Kidney tubule cell (primary cell): ENCODE measurements at regions not wholly inside any gene's neighbourhood (a gene's known extent, or its start where the extent isn't known, plus 50 kb on each side); places are given as distances from the start of the nearest gene placed in this dataset.

Source experiments
- DNase-seq: peaks from one replicate; pipeline ENCODE4 v3.0.0-alpha.2; 2018; ENCODE audit warnings: low spot score

DNA sequence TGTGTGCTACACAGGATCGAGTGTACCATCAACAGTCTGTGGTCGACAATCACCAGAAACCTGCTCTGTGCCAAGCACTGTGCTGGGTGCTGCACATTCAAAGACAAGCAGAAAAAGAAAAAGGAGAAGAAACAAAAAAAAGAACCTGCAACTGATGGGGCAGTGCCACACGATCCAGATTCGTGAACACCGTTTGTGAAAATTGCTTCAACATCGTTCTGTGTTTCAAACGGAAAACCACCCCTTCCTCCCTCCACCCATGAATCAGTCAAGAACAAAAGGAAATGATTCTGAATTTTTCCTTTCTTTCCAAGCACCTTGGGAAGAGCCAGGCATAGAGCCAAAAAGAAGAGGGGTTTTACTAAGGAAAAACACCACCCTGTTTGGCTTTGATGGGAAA is 129.2 kb upstream of the ARID1B start:
- DNase-seq = no peak

DNA sequence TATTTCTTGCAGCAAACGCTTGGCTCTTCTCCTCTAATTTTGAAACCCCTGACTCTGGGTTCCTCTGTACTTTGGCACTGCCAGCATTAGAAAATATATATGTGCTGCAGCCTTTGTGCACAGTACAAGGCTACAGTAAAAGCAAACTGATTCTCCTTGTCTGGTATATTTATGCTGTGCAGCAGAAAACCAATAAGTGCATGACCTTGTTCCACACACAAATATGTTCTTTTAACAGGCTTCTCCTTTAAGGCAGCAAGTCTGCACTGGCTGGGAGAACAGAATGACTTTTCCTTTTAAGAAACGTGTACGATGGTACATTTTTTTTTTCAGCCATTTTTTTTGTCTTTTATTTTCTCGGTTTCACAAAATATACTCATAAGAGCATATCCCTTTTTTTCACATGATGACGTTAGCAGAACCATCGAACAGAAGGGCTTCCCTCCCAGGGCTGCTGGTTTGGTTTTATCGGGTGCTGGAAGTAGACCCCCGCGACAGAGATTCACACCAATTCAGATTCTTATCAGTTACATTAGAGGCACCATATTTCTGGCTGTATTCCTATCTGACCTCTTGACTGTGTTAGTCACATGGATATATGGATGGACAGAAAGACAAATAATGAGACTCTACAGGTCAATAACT is 129.9 kb upstream of the ARID1B start:
- DNase-seq = no peak

DNA sequence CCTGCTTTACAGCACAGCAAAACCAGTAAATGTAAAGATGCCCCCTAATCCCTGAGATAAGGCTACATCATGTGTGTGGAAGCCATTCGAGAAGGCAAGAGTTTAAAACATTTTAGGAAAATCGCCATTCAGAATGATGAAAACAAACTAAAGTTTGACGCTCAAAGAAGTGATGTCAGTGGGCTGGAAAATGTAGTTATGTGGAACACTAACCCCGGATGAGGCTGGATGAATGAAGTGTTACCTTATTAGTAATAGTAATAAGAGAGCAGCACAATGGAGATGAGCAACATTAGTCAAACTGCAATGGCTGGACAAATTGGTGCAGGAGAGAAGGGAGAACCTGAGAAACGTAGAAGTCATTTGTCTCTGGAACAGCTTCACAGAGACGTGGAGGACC is 130.7 kb upstream of the ARID1B start:
- no peak for DNase-seq

DNA sequence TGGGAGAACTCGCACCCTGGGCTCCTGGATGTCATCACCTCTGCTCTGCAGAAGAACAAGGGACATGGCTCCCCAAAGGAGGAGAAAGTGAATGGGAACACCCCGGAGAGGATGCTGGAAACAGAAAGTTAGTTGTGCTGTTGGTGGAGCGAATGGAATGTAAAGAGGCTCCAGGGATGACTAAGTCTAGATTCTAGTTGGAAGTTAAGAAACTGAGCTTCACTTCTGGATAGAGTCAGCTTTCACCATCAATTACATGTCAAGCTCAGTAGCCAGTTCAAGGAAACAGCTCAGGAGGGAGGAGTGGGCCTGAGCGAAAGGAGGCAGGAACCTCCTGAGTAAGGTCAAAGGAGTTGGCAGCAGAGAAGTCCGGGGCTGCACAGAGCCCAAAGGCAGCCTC is 132.1 kb upstream of the ARID1B start:
- no peak for DNase-seq

DNA sequence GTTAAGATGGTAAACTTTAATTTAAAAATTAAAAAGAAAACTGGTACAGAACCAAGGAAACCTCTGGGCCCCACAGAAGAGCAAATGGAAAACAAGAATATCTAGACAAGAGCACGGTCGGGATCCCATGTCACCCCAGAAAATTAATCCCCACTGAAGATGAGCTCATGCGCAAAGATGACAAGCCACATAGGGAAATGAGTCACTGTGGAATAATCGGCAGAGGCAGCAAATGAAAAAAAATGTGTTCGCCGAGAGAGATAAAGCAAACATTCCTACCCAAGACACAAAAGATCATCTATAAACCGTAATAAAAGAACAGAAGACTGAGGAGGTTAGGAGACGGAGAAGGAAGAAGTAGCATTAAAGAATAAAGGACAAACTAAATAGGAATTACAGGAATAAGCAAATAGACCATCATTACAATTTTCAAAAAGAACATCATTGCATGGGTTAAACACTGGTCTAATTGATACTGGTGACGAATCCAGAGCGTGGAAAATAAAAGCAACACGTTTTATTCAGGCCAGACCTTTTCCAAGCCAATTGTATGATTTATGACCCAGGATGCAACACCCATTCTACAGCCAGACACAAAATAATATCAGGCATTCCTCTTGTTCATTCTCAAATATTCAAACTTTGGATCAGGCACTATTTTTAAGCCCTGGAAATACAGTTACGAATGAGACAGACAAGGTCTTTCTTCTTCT is 138.0 kb upstream of the ARID1B start:
- DNase-seq = no peak

DNA sequence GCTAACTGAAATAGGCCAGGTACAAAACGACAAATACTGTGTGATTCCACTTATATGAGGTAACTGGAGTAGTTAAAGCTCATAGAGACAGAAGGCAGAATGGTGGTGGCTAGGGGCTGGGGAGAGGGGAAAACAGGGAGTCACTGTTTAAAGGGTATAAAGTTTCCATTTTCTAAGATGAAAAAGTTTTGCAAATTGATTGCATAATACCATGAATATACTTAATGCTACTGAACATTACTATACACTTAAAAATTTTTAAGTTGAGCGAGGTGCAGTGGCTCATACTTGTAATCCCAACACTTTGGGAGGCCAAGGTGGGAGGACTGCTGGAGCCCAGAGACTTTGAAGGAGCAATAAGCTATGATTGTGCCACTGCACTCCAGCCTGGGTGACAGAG is 138.6 kb upstream of the ARID1B start:
- no peak for DNase-seq

DNA sequence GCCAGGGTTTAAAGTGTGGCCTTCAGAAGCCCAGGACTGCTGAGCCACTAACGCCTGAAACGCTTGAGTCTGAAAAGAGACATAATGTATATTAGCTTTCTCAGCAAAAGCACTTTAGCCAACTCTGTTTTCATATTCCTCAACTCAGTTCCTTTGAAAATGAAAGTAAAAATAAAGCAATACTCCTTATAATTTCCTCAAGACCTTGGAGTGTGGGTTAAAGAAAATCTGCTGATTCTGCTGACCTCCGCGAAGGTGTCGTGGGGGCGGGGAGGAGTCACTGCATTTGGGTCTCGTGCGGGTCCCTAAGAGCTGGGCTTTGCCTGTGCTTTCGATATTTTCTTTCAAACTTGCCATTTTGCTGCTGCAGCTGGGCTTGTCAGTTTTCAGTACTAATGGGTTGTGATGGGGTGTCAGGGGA is 142.2 kb upstream of the ARID1B start:
- no peak for DNase-seq

DNA sequence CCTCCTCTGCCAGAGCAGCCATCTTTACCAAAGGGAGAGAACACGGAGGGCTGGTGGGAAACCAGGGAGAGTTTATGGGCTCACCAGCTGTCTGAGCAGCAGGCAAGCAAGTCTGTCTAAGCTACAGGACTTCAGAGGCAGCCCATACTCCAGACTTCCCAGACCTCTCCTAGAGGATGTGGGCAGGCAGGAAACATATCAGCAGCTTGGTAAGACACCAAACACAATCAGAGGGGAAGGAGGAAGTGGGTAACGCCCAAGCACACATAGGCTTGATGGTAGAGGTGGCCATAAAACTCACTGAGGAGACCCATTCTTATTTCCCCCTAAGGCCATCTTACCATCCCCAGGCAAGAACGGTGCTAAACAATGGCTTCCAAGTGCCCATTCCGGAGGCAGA is 143.1 kb upstream of the ARID1B start:
- DNase-seq = no peak

DNA sequence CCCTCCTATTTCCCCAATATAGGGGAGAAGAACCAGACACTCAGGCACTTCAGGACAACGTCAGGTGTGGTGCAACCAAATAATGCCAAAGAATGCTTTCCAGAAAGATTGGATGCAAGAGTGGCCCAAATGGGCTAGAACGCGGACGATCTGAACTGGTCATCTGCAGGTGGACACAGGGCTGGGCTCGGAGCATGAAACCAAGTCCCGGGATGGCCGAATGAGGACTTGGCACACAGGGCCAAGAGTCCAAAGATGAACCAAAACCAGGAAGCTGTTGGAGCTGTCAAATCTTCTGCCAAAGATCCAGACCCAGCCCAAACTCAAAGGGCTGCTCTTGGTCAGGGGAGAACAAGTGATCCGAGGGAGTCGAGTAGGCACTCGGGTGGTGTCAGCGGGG is 143.9 kb upstream of the ARID1B start:
- DNase-seq = no peak

DNA sequence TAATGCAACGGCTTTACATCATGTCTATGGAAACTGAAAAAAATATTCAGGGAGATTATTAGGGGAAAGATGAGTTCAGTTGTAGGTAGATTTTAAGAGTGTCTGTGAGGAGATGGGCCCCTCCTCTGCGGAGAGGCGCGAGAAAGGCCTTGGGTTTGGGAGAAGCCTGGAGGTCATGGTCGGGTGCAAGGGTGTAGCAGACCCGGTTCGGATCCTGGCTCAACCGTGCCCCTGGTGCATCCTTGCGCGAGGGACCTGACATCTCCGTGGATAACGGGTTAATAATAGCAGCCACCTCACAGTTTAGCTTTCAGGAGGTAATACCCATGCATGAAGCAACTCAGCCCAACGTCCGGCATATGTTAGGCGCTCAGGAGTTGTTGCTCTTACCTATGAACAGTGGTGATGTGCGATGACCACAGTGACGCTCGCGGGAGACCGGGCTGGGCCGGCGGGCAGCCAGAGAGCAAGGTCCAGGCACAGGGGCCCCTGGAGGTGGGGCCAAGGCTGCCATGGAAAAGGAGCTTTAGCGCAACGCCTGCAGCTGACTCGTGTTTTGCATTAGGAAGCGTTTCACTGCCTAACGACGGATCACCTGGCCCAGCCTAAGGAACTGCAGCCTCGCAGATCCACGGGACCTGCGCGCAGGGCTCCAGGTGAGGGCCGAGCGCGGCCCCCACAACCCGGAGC is 146.4 kb upstream of the ARID1B start:
- DNase-seq = no peak

DNA sequence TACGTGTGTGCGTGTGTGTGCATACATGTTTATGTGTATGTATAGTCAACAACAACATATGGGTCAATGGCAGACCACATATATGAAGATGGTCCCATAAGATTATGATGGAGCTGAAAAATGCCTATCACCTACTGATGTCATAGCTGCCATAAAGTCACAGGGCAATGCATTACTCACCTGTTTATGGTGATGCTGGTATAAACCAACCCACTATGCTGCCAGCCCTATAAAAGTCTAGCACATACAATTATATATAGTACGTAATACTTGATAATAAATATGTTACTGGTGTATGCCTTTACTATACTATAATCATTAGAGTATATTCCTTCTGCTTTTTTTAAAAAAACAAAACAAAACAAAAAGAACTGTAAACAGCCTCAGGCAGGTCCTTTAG is 148.4 kb upstream of the ARID1B start:
- DNase-seq = no peak

DNA sequence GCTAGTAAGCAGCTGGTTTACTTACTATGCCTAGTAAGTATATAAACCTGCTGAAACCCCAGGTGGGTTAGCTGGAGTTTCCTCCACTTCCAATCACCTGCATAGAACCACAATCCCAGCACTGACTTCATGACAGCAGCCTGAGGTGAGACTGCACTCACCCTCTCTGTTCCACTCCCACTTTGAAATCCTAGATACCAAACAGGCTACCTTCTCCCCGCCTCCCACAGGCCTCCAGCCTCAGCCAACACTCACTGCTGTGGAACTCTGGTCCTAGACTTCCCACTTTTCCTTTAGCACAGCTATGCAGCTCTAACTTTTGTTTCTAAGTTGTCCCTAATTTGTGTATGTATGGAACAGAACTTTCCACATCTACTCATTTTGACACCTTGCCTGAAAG is 149.7 kb upstream of the ARID1B start:
- no peak for DNase-seq

DNA sequence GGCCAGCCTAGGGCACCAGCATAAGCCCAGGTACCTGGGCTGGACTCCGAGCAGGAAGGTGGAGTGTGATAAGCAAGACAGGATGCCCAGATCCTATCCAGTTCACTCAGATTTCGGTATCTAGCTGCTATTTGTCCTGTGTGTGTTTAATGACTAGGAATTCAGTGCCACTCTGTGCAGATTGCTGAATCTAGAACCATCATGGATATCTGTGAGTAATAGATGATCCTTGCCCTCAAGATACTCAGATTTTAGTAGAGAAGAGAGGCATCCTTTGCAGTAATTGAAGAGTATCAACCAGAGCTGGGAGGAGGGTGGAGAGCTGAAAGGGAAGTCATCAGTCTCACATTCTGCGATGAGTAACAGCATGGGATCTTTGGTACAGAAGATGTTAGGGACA is 155.0 kb upstream of the ARID1B start:
- no peak for DNase-seq

DNA sequence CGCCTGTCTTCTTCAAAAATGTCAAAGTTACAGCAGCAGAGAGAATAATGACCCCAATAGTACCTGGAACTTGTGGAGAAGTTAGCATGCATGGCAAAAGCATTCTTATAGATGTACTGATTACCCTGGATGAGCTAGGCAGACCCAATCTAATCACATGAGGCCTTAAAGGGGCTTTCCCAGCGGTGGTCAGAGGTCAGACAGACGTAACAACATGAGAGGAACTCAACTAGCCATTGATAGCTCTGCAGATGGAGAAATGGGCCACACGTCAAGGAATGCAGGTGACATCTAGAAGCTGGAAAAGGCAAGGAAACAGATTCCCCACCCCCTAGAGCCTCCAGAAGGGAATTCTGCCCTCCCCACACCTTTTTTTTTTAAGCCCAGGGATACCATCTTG is 156.8 kb upstream of the ARID1B start:
- no peak for DNase-seq

DNA sequence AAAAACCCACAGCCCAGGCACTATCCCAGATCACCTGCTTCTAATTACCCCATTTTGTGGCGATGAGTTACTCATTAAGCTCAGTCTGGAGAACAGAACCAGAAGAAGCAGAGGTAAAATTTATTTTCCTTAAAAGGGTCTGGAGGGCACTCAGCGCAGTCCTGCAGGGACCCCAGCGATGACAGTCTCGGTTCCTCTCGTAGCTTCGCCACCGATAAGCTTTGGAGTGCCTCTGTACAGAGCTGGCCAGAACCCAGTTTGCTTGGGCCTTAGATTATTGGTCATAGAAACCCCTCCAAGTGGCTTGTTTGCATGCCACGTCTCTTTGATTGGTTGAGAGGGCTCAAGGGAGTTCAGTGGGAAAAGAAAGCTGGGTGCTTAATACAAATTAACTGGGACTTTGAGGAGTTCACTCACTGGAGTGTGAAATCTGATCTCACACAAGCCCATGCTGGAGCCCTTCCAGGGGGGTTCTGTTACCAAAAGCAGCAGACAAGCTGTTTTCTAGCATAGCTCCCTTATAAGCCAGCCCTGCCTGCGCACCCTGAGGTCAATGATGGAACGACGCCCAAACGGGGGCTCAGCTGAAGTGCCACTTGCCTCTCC is 158.5 kb upstream of the ARID1B start:
- DNase-seq = peak; percentile 4

DNA sequence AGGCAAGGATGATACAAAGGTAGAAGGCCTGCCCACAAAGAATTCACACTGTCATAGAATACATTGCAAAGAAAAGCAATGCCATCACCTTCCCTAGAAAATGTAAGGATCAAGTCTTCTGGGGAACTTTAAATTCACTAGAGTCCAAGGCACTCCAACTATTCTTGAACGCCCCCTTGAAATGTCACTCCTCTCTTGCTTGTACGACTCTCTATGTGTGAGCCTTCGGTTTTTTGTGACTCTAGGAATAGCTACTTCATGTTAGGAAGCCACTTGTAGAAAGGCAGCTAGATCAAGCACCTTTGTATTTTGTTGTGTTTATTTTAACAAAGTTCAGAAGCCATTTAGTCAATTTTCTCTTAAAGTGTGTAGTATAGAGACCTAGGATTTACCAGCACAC is 159.2 kb upstream of the ARID1B start:
- DNase-seq = no peak

DNA sequence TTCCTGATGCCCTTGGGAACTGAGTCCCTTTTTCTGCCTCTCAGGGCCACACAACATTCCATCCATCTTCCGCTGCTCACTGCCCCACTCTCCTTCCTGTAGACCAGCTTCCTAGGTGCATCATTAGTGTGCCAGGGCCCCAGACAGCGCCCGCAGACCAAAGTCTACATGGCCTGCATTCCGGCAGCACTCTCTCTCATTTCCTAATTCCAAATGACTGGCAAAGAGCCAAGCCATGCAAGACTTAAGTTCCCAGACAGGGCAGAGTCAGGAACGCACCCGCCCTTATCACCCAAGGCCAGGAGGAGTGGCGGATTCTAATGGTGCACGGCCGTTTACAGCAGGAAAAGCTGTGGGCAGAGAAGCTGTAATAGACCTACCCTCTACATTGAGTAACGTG is 159.8 kb upstream of the ARID1B start:
- DNase-seq = peak; percentile 90

DNA sequence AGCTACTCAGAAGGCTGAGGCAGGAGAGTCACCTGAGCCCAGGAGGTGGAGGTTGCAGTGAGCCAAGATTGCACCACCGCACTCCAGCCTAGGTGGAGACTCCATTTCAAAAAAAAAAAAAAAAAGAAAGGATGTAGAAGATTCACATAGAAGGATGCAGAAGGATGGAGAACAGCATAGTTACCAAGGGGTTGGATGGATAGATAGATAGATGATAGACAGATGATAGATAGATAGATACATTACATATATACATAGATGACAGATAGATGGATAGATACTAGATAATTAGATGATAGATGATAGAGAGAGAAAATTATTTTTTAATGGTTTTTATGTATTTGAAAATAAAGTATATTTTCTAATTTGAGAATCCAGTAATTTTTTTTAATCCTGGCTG is 160.7 kb upstream of the ARID1B start:
- no peak for DNase-seq

DNA sequence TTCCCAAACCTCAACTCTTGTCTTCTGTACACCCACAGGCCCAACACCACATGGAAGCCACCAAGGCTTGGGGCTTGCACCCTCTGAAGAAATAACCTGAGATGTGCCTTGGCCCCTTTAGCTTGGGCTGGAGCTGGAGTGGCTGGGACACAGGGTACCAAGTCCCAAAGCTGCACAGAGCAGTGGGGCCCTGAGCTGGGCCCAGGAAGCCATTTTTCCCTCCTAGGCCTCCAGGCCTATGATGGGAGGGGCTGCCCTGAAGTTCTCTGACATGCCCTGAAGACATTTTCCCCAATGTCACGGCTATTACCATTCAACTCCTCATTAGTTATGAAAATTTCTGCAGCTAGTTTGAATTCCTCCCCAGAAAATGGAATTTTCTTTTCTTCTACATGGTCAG is 163.2 kb upstream of the ARID1B start:
- no peak for DNase-seq

DNA sequence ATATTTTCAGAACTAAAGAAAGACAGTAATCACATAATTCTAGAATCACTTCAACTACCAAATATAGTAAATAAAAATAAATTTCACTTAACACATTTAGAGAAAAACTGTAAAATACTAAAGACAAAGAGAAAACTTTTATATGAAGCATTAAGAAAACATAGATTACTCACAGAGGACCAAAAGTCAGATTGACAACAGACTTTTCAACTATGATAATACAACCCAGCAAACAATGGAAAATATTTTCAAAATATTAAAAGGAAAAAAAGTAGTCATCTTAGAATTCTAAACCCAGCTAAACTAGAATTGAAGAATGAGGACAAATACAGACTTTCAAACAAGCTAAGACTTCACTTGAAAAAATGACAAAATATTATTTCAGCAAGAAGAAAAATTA is 164.8 kb upstream of the ARID1B start:
- no peak for DNase-seq

DNA sequence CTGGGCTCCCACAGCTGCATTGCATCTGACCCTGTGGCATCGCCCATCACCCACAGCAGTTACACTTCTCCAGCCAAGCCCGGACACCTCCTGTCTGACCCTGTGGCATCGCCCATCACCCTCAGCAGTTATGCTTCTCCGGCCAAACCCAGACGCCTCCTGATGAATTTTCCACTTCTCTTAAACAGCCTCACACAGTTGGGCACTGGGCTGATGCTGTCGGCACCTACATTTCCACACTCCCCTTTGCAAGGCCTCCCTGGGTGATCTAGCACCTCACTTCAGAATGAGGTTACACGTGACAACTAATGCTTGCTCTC is 175.2 kb upstream of the ARID1B start:
- no peak for DNase-seq

DNA sequence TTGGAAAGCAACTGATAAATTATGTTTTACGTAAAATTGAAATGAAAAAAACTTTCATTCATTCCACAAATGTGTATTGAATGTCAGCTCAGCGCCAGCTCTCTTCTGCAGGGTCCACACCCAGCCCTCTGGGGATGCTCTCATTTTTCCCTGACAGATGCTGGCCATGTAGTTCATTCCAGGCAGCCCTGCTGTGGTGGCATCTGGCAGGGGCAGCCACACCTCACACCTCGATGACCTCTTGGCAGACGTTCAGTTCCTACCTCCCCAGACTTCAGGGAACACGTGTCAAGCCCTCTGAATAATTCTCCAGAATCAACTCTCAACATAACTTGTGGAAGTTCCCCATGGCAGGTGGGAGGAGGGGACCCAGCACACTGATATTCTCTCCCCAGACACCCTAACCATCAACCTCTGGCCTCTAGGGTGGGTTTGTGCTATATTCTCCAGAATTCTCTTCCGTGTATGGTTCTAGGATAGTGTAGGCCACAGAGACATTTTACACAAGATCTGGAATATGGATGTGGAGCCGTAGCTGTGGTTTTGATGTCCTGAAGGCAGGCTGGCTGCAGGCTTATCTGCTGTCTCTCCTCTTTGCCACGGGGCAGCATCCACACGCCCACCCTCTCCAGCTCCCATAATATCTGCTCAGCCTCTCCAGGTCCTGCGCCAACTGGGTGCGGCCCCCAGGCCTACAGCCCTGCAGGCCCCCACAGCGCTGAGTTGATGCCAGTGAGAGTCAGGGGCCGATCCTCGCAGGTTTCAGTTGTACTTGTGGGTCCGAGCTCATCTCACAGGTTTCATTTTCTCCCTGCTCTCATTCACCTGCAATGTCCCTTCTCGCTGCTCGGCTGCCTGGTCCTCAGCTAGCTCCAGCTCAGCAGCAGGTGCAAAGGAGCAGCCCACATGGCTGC is 175.8 kb upstream of the ARID1B start:
- DNase-seq = no peak
